DMS 273 (cell line): ENCODE measurements at regions not wholly inside any gene's neighbourhood (a gene's known extent, or its start where the extent isn't known, plus 50 kb on each side); places are given as distances from the start of the nearest gene placed in this dataset.

Source experiments
- DNase-seq: peaks from one replicate; lab custom pipeline; 2025; ENCODE audit not compliant: unreplicated experiment; lab: John Stamatoyannopoulos, UW

DNA sequence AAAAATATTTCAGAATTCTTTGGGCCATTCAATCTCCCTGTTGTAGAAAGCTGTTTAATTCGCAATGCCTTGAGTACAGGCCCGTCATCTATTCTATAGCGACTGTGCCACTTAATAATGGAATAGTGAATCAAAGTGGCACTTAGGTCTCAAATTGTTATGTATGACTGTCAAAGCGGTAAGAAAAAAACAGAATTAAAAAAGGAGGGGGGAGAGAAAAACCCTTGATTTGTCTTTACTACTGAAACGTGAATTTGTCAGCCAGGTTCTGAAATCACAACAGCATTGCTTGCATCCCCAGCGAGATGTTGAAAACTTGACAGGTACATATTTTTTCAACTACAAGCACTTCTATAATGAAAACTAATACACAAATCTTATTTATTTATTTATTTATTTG is 320.9 kb downstream of the TFEC start:
- no peak for DNase-seq

DNA sequence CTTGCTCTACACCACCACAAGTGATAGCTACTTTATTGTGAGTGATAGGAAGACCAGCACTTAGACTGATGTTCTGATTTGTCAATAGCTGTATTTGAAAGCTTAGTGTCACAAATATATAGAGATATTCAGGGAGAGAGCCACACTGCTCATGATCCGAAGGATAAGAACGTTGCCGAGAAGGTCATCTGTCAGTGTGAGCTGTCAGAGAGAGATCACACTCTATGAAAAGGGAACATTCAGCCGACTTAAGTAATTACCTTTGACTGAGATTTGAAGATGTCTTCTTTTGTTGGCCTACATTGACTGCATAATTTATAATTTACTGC is 322.6 kb downstream of the TFEC start:
- DNase-seq: no peak

DNA sequence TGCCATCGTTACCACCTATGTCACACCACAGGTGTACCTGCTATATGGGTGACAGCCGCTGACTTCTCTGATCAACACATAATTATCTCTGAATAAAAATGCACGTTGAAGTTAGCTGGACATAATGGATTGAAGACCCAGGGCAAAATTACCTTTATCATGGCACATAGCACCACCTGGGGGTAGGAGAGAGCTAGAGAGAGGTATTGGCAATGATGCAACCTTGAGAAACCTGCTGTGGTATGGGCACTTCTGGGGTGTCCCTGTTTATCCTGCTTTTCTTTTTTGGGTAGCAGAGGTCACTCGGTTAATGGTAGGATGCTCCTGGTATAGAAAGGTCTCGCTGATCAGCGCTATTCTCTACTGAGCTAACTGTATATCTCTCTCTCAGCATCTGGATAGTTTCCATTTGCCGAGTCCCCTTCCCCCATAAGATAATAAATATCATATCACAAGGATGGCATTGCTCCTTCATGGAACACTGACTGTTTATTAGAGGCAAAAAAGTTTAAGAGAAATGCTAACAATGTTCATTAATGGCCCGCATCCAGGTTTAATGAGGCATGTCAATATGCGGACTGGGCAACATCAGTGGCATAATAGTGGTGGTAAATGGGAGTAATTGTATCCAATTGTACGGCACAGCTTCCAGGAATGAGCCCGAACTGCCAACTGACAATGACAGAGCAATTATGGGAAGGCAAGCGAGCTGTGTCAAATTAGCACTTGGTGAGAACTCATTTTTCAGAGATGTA is 323.1 kb downstream of the TFEC start:
- peak; percentile 37 for DNase-seq

GRCh38 chr7:115704884-115705283 is 325.7 kb downstream of the TFEC start:
- DNase-seq: no peak

DNA sequence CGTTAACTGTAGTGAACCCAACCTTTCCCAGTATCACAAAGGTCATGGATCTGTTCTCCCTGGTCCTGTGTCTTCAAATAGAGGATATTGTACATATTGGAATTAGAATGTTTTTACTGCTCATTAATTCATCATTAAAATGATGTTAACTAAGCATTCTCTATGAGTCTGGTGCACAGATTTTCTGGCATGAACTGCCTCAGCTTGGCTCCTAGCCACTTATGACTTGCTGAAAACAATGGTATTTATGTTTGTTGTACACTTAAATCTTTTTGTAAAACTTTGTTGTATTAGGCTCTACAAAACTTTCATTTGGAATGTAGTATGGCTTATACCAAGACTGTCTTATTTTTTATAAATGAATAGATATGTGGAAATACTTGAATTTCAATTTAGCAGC is 329.4 kb downstream of the TFEC start:
- DNase-seq: no peak

DNA sequence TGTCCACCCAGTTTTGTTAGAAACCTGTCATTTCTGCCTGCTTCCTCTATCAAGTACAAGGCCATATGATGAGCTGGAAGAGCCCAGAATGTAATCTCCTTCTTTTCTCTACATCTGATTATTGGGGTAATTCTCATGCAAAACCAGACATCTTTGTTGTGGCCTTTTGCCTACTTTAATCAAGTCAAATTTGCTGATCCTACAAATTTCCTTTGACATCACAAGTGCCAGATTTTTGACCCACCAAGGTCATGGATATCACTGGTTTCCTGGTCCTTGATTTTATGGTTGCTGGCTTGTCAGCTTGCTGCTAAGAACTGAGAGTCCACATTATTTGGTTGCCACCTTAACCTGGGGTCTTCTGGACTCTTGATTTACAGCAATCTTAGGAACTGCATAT is 336.1 kb downstream of the TFEC start:
- DNase-seq: no peak

GRCh38 chr7:115693779-115694178 is 336.8 kb downstream of the TFEC start:
- DNase-seq: no peak

DNA sequence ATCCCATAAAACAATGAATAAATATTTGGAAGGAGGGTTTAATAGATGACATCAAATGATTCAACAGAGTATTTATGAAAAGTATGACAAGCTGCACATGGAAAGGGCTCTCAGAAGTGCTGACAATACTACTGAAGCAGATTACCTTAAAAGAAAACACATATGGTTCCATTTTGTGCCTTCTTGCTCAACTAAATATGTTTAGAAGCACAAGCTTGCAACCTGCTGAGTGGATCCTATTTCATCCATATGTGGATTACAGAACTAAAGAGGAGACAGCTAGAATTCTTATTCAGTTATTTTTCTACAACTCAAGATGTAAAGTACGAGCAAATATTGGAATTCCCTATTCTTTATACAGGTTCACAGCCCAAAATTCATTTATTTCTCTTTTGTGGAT is 340.6 kb downstream of the TFEC start:
- no peak for DNase-seq

DNA sequence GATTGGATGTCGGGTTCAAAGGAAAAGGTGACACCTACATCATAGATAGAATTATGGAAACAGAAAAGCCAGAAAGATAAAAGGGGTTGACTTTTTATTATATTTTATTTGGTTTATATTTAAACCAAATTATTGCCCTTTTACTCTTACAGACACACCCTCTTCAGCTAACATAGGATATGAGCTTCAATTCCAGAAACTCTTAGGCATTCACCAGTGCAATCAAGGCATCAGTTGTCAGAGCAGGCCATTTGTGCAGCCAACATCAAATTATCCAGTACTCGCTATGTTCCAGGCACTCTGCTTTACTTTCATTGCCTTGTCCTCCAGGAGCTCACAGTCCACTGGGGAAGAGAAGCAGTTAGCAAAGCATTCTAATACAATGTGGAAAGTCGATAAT is 347.5 kb downstream of the TFEC start:
- DNase-seq: no peak

- no peak for DNase-seq
These were observed 348.1 kb downstream of the TFEC start for GRCh38 chr7:115682507-115682906.

DNA sequence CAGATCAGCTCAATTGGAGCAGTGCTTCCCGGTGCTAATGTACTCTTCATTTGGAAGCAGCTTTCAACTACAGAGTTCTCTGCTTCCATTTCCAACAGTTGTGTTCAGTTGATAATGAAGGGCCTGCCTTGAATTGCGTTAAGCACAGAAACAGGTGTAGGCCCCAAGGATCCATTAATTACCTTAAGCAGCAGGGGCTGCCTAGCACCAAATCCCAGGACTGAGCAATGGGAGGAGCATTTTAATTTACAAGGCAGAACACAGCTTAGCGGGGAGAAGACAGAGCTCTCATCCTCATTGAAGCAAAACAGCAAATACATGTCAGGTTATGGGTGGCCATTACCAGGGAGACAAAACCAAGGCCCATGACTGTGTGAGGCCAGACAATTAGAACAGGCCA is 349.6 kb downstream of the TFEC start:
- no peak for DNase-seq

DNA sequence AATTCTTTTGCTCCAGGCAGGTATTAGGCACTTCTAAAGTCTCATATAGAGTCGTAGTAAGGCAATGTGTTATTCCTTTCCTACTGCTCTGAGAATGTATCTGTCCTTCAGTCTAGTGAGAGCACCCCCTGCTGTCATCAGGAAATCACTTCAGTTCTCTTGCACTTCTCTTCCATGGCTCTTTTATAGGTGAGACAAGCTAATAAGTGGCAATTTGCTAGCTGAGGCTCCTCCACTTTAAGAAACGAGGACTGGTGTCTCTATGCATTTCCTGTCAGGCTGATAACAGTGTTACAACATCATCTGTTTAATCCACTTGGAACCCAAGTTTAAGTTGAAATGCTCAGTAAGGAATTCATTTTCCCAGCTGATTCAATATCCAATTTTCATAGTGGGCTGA is 350.6 kb downstream of the TFEC start:
- DNase-seq: peak; percentile 60

- DNase-seq: no peak
These were observed 351.1 kb downstream of the TFEC start for GRCh38 chr7:115679423-115679822.

DNA sequence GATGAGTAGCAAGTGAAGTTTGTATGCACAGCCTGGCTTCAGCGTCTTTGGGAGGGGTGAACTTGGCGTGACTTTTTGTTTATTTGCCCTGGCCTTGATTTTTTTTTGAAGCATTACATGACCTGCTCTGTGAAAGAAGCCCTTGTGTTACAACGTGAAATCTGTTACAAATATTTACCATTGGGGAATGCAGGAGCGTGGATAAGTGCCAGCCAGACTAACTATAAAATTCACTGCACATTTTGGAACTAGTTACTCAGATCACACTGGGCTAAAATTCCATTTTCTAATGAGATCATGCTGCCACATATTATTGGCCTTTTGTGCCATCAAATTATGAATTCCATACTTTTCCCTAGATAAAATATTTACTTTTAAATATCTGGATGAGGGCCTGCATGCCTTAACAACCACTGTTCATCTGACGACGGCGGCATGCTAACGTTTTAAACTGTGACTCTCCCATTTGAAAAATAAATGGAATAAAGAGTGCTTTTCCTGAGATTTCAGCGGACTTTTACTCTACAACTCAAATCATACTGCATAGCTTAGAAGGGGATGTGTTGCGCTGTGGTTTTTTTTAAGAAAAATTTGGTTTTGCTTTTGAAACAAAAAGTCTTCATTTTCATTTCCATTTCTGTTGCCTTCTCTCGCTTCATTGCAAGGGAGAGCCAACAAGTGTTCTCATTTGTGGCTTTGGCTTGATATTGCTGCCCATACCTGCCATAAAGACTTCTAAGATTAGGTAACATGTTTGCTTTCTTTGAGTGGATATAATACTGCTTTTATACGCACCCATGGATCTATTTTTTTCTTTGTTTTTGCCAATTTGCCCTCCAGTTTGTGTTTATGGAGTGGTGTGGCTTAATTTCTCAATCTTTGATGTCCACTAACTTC is 352.2 kb downstream of the TFEC start:
- DNase-seq: no peak

DNA sequence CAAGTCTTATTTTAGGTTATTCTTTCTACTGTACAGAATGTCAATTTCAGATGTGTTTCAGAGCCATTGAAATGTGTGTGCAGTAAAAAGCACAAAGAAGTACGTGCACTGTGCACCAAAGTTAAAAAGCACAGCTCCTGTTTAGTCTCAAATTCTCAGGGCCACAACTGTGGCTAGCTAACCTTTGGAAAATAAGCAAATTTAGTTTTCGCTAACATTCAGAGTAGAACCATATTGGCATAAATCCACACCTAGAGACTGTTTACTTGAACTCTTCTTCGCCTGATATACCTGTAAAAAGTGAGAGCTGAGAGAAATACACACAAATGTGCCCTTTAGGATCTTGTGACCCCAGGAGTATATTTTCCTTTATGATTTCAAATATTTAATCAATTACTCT is 353.9 kb downstream of the TFEC start:
- DNase-seq: no peak

DNA sequence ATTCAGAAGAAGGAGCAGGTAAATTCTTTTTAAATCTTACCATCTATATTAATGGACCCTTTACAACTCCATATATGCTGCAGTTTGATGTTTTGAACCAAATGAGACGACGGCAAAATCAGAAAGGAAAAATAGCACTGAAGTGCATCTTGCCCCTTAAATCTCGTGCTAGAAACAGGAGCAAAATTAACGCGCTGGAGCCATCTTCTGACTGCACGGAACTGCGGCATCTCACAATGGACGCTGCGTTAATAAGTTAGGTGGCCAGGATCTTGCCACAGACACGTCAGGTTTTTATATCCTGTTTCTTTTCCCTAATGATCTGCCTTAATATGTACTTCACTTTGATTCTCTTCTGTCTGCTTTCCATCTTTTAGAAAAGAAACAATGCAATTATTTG is 354.5 kb downstream of the TFEC start:
- DNase-seq: peak; percentile 6

DNA sequence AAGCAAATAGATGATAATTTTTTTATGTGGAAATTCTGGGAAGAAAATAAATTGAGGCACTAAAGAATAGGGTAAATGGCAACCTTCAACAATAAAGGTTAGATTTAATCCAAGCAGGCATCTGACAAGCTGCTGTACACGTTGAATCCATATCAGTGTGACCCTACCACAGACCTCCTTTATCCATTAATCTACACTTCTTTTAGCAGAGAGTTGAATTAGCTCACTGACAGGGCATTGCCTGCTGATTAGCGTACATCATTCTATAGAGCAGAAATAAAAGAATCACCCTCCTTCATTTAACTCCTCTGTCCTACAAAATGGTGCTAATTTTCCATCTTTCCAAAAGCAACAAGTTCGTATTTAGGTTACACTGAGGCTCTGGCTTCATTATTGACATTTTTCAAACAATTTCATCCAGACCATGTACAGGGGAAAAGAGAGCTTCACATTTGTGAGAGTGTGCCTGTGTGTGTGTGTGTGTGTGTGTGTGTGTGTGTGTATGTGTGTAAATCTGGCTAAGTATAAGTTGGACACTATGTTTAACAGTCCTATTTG is 356.0 kb downstream of the TFEC start:
- no peak for DNase-seq

DNA sequence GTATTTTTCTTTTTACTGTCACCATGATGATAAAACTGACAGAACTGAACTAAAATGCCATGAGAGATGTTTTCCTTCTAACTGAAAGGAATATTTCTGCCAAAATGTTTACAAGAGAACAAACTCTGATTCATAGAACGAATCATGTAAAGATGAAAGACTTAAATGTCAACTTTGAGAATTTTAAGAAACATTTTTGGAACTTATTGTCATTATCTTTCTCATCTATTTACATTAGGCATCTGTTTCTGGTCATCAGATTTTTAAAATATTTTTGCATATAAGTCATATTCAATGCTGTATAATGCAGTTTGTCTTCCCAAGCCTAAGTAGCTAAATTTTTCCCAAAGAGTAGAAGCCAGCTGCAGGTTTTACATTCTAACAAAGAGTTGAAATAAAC is 358.5 kb downstream of the TFEC start:
- no peak for DNase-seq

GRCh38 chr7:115662676-115663075 is 367.9 kb downstream of the TFEC start:
- DNase-seq: no peak

- no peak for DNase-seq
These were observed 368.4 kb downstream of the TFEC start for GRCh38 chr7:115662120-115662519.

DNA sequence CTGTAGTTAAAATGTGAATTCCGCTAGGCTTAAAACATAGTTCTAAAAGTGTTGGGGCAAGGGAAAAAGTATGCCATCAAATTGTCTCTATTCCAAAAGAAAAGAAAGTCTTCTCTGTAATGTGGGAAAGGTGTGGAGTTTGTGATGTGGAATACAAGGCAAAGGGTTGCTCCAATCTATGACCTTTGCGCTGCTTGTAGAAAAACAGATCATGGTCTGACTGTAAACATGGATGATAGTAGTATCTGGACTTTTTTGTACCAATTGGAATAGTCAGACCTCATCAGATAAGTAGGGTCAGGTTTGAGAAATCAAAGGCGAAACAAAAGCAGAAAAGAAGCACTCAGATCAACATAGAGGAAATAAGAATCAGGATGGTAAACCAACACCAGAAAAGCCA is 372.3 kb downstream of the TFEC start:
- no peak for DNase-seq
